AG09309 (cell line): ENCODE measurements at regions not wholly inside any gene's neighbourhood (a gene's known extent, or its start where the extent isn't known, plus 50 kb on each side); places are given as distances from the start of the nearest gene placed in this dataset.

Source experiments
- DNase-seq: peaks from one replicate; pipeline ENCODE4 v3.0.0-alpha.2; 2010; ENCODE audit warnings: low read depth
- H3K4me3 ChIP-seq: 2 replicates; pipeline ENCODE4 v1.5.1; 2011; ENCODE audit warnings: mild to moderate bottlenecking, low read depth, low read length, moderate library complexity; ENCODE audit not compliant: control insufficient read depth
- TF ChIP-seq, protein P1 (sequence below): IDR thresholded peaks from 2 replicates; pipeline ENCODE4 v1.5.1; 2011; ENCODE audit warnings: mild to moderate bottlenecking, low read depth, low read length, inconsistent platforms; ENCODE audit not compliant: insufficient read depth, control insufficient read depth; ENCODE audit errors: missing control alignments

DNA sequence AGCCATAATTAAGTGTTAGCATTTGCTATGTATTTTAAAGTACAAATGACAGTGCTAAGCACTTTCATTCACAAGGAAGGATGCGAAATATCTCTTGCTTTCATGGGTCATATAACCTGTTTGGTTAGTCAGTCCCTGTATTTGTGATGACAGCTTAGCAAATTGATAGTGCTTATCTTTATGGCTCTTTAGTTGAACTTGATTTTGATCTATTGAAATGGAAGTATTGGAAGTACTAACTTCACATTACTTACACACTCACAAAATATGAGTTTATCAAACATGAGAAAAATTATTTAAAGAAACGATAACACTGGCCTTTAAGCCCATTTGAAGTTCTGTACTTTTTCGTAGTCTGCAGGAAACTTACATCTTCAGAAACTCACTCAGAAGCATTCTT is 97.4 kb upstream of the NEUROD1 start:
- DNase-seq: no peak
- TF ChIP-seq, protein P1, sequence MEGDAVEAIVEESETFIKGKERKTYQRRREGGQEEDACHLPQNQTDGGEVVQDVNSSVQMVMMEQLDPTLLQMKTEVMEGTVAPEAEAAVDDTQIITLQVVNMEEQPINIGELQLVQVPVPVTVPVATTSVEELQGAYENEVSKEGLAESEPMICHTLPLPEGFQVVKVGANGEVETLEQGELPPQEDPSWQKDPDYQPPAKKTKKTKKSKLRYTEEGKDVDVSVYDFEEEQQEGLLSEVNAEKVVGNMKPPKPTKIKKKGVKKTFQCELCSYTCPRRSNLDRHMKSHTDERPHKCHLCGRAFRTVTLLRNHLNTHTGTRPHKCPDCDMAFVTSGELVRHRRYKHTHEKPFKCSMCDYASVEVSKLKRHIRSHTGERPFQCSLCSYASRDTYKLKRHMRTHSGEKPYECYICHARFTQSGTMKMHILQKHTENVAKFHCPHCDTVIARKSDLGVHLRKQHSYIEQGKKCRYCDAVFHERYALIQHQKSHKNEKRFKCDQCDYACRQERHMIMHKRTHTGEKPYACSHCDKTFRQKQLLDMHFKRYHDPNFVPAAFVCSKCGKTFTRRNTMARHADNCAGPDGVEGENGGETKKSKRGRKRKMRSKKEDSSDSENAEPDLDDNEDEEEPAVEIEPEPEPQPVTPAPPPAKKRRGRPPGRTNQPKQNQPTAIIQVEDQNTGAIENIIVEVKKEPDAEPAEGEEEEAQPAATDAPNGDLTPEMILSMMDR: no peak
- no peak overlapping the region for H3K4me3 ChIP-seq

DNA sequence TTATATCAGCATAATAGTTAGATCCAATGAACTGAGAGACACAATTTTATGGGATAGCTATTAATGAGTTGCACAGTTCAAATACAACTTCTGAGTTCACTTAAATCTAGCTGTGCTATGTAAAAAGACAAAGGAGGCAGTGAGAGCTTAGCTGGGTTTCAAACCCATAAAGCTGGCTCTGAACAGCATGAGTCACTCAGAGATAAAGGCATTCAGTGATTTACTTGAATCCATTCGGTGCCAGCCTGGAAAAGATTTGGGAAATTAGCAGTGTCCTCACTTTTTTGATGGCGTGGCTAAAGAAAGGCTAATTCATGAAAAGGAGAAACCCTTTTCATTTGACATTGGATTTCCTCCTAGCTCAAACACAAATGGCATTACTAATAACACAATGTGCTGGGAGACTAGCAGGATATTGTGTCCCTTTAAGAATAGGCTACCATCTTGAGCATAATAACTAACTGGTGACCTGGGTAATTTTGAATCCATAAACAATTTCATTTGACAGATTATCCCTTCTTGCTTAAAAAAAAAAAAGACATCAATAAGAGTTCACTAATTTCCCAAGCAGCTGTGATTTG is 98.4 kb upstream of the NEUROD1 start:
- no peak for DNase-seq
- TF ChIP-seq, protein P1: no peak
- H3K4me3 ChIP-seq: no peak overlapping the region

DNA sequence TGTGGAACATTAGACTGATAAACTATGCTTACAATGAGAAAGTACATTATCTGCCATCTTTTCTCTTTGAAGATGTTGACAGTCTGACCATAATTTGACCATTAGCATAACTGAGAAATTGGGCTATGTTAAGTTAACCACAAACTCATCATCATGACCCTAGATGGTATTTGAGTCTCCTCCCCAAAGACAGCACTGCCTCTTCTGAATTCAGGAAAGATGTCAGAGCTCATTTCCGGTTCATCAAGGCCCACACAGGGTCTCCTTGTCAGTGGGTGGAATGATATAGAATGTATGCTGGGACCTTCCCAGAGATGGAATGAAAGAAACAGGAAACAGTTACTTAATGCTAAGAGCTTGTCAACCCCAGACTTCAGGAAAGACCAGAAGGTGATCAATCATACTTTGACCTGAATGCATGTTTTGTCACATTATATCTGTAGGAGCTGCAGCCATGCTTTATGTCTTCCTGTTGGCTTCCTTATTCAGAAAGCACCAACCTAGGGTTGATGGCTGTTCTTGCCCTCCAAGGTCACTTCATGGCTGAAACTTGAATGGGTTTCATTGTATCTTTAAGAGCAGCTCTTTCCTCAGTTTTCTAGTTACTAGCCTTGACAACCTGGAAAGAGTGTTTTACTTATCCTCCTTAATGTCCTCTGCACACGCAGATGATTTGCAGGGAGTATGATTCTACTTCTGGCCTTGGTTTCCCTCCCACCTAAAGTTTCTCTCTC is 99.1 kb upstream of the NEUROD1 start:
- no peak overlapping the region for H3K4me3 ChIP-seq
- no peak for DNase-seq
- TF ChIP-seq, protein P1: no peak

DNA sequence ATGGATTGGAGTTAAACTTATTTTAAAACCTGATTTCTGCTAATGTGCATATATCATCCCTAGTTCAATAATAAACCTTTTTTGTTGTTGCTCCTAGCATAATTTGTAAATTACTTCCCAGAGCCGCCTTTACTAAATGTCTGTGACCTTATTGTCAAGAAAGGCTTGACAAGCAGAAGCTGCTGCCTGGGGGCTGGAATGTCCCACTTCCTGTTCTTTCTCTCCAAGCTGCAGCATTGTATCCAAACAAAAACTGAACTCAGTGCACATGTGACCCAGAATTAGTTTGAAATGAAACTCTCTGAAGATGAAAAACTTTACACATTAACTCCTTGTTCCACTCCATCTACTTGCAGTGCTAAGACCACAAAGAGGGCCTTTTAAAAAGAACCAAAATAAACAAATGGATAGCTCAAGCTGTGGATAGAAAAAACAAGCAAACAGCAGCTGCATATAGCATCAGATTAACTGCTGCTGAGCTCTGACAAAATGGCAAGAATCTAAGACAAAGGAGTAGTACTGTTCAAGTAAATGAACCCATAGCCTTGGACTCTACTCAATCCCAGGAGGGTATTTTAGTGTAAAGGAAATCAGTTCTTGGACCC is 99.8 kb upstream of the NEUROD1 start:
- TF ChIP-seq, protein P1: no peak
- no peak for DNase-seq
- no peak overlapping the region for H3K4me3 ChIP-seq

DNA sequence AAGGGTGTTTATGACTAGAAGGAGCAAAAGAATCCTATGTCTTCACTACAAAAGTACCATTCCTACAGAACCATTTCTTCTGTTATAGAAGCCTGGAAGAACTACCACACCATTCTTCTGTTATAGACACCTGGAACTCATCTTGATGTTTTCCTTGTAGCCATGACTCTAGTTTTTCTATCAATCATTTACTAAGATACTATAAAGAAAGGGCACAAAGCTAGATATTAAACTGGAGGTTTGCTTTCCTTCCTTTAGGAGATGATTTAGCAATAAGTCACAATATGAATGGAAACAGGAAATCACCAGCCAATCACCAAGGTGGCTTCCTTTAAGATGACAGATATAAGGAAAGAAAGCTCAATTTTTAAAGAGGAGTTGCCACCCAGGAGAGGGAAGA is 100.3 kb upstream of the NEUROD1 start:
- no peak overlapping the region for H3K4me3 ChIP-seq
- TF ChIP-seq, protein P1: no peak
- no peak for DNase-seq

DNA sequence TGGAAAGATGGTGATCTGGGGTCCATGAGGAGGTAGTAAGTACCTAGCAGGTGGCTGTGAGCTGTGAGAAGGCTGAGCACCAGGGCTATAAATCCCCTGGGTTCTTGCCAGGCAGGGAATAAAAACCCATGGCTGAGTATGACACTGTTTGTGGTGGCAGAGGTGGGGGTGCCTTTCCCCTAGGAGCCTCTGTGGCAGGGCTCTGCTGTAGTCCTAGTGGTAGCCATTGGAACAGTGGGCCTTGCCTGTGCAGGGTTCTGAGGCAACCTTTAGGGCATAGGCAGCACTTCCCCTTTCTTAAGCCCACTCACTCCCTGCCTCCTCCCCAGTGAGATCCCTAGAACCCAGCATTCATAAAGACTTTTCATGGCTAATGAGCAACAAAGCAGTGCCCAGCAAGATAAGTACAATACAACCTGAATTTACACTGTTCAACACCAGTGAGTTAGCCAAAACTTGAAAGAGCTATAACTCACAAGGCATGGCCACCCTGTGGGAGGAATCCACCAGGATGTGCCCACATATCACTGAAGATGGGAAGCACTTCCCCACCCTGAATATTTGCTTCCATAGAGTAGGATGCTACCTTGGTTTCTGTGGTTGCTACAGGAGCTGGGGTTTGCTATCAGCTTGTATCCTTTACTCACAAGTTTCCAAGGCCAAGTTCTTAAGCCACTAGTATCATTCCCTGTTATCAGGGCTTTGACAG is 100.9 kb upstream of the NEUROD1 start:
- no peak overlapping the region for H3K4me3 ChIP-seq
- DNase-seq: no peak
- TF ChIP-seq, protein P1: no peak
